NT2/D1 (cell line): ENCODE measurements at regions not wholly inside any gene's neighbourhood (a gene's known extent, or its start where the extent isn't known, plus 50 kb on each side); places are given as distances from the start of the nearest gene placed in this dataset.

ENCODE experiments used
- DNase-seq: peaks from one replicate; pipeline ENCODE4 v3.0.0-alpha.2; 2011; ENCODE audit warnings: low read depth, low spot score
- H3K27me3 ChIP-seq: 2 replicates; pipeline ENCODE4 v1.6.0; 2011; ENCODE audit warnings: mild to moderate bottlenecking; ENCODE audit not compliant: insufficient read length, insufficient read depth
- H3K36me3 ChIP-seq: 2 replicates; pipeline ENCODE4 v1.6.1; 2011; ENCODE audit warnings: mild to moderate bottlenecking, low read length, mixed read lengths; ENCODE audit not compliant: insufficient read depth, insufficient read length
- H3K4me1 ChIP-seq: 2 replicates; pipeline ENCODE4 v1.5.1; 2011; ENCODE audit not compliant: insufficient read depth, insufficient read length
- H3K4me3 ChIP-seq: 2 replicates; pipeline ENCODE4 v1.5.1; 2011; ENCODE audit warnings: low read depth; ENCODE audit not compliant: insufficient read length
- H3K9ac ChIP-seq: 2 replicates; pipeline ENCODE4 v1.6.0; 2011; ENCODE audit warnings: low read depth; ENCODE audit not compliant: insufficient read length
- H3K9me3 ChIP-seq: 2 replicates; pipeline ENCODE4 v1.5.1; 2011; ENCODE audit warnings: mild to moderate bottlenecking, low read length; ENCODE audit not compliant: insufficient read depth
- SUZ12 ChIP-seq: IDR thresholded peaks from 2 replicates; pipeline ENCODE4 v1.6.1; 2011; ENCODE audit not compliant: insufficient read length, insufficient read depth; ENCODE audit errors: extremely low read depth
- YY1 ChIP-seq: IDR thresholded peaks from 2 replicates; pipeline ENCODE4 v1.6.1; 2011; ENCODE audit not compliant: insufficient read length, insufficient read depth
- ZNF274 ChIP-seq: IDR thresholded peaks from 2 replicates; pipeline ENCODE4 v1.6.1; 2011; ENCODE audit warnings: mild to moderate bottlenecking, low read depth, low read length

DNA sequence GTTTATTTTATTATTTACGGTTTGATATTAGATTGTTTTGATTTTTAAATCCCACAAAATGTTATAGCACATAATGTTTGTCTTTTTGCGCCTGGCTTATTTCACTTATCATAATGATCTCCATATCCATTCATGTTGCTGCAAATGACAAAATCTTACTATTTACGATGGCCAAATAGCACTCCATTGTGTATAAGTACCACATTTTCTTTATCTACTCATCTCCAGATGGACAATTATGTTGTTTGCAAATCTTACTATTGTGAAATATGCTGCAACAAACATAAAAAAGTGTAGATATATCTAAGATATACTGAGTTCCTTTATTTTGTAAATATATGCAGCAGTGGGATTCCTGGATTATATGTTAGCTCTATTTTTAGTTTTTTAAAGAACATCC is 1568.3 kb downstream of the AMY1C start:
- Histone ChIP-seq H3K36me3 (no peaks in the 10 kb centered on the region), H3K9me3 (no peaks in the 10 kb centered on the region), H3K4me3 (no peak overlapping the region), H3K9ac (no peak overlapping the region), H3K27me3 (no peaks in the 10 kb centered on the region), H3K4me1 (no peaks in the 10 kb centered on the region)
- no peak for DNase-seq
- TF ChIP-seq SUZ12 (no peak), YY1 (no peak), ZNF274 (no peak)

DNA sequence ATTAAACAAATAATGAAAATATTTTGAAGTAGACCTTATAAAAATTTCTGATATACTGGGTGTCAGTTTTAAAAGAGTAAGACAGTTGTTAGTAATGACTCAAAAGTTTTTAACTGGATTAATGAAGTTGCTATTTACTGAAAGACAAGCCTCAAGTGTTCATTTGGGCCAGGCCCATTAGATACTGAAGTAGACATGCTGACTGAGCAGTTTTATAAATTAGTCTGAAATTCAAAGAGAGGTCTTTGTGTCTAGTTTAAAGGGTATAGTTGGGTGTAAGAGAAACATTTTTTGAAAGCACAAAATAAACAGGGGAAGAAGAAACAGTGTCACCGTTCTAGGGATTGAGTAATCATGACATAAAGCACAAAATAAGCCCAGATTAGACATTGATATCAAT is 1577.2 kb downstream of the AMY1C start:
- no peak overlapping the region for H3K9ac ChIP-seq

DNA sequence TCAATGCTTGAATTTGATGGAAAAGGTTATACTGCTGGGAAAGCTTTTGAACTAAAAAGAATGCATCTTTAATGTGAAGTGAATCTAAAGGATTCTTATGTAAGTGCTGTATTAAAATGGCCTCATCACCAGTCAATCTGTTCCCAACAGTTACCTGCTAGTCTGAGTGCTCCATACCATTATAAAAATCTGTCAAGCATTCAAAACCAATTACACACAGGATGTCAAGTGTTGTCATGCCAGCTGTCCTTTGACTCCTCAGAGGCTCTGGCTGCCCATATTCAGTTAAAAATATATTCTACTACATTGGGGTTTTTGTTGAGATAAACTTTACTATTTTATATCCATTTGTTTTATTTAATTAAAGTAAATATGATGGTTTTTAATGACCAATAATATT is 1587.7 kb downstream of the AMY1C start:
- TF ChIP-seq ZNF274 (no peak), YY1 (no peak), SUZ12 (no peak)
- H3K4me3 ChIP-seq, result no peak overlapping the region
- no peaks in the 10 kb centered on the region for H3K27me3 ChIP-seq
- DNase-seq, result no peak
- no peaks in the 10 kb centered on the region for H3K36me3 ChIP-seq
- no peaks in the 10 kb centered on the region for H3K4me1 ChIP-seq
- no peaks in the 10 kb centered on the region for H3K9me3 ChIP-seq
- H3K9ac ChIP-seq, result no peak overlapping the region

More for the DNA sequence above, 1577.2 kb downstream of the AMY1C start:
- no peaks in the 10 kb centered on the region for H3K9me3 ChIP-seq
- no peak for TF ChIP-seq SUZ12
- TF ChIP-seq YY1, result no peak
- no peak for TF ChIP-seq ZNF274
- no peak overlapping the region for H3K4me3 ChIP-seq
- H3K36me3 ChIP-seq, result no peaks in the 10 kb centered on the region
- no peaks in the 10 kb centered on the region for H3K4me1 ChIP-seq
- H3K27me3 ChIP-seq, result no peaks in the 10 kb centered on the region
- no peak for DNase-seq

DNA sequence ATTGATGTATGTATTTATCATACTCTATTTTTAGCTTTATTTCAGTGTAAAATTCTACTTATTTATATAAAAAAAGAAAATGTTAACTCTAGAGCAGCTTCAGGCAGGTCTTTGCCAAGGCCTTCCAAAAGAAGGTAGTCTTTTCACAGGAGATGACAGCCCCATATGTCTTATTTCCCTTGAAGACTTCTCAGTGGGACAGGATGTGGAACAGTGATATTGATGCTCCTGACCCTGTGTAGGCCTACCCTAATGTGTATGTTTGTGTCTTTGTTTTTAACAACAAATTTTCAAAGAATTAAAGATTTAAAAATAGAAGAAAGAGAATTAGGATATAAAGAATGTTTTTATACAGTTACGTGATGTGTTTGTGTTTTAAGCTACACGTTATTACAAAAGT is 1593.6 kb downstream of the AMY1C start:
- Histone ChIP-seq H3K9me3 (no peaks in the 10 kb centered on the region), H3K4me3 (no peak overlapping the region), H3K27me3 (no peaks in the 10 kb centered on the region), H3K36me3 (no peaks in the 10 kb centered on the region), H3K4me1 (no peaks in the 10 kb centered on the region), H3K9ac (no peak overlapping the region)
- no peak for DNase-seq
- TF ChIP-seq SUZ12, result no peak
- TF ChIP-seq ZNF274, result no peak
- no peak for TF ChIP-seq YY1

DNA sequence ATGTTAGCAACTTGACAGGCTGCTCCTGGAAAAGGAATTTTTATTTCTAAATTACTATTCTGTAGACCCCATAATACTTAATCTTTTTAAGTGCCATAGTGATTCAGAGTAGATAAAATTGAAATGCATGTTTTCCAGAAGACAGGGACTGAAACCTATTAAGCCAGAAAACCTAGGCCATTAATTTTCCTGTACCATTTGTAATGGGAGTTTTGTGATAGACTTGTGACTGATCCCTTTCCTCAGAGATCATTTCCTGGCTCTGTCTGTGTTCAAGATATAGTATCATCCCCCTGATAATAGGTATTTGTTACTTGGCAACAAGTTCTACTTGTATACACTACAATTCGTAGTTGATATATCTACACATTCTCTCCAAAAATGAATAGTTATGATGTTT is 1609.8 kb downstream of the AMY1C start:
- TF ChIP-seq SUZ12, result no peak
- TF ChIP-seq ZNF274, result no peak
- TF ChIP-seq YY1, result no peak

DNA sequence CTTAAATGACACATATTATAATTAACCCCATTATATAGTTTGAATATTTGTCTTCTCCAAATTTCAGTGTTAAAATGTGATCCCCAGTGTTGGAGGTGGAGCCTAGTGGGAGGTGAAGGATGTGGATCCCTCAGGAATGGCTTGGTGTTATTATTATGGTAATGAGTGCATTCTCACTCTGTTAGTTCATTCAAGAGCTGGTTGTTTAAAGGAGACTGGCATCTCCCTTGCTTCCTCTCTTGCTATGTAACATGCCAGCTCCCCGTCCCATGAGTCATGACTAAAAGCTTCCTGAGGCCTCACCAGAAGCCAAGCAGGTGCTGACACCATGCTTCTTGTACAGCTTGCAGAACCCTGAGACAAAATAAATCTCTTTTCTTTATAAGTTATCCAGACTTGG is 1612.7 kb downstream of the AMY1C start:
- Histone ChIP-seq H3K4me1 (no peaks in the 10 kb centered on the region), H3K27me3 (no peaks in the 10 kb centered on the region), H3K36me3 (no peaks in the 10 kb centered on the region), H3K9me3 (peaks cover 18% of the 10 kb centered on the region), H3K9ac (no peak overlapping the region), H3K4me3 (no peak overlapping the region)
- peak; percentile 1 for DNase-seq
- TF ChIP-seq ZNF274 (no peak), YY1 (no peak), SUZ12 (no peak)

More for the DNA sequence above, 1609.8 kb downstream of the AMY1C start:
- Histone ChIP-seq H3K4me1 (no peaks in the 10 kb centered on the region), H3K4me3 (no peak overlapping the region), H3K9me3 (peaks cover 18% of the 10 kb centered on the region), H3K9ac (no peak overlapping the region), H3K36me3 (no peaks in the 10 kb centered on the region), H3K27me3 (no peaks in the 10 kb centered on the region)
- no peak for DNase-seq

DNA sequence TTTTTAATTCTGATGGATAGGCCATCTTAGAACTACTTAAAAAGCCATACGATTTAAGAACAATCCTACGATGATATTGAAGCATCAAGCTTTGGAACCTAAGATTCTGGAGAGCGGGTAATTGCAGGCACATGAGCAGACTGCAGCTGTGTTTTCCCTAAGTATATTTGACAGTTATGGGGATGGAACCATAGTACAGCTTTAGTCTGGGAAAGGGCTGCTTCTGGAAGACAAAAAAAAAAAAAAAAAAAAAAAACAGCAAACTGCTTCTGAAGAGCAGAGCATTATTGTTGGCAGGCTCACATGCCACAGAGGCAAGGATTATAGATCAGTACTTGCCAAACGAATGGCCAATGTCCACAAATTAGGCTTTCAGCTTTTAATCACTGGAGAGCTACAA is 1618.7 kb downstream of the AMY1C start:
- DNase-seq, result no peak
- Histone ChIP-seq H3K4me1 (no peaks in the 10 kb centered on the region), H3K27me3 (no peaks in the 10 kb centered on the region), H3K36me3 (no peaks in the 10 kb centered on the region), H3K9me3 (peaks cover 4% of the 10 kb centered on the region; the same call in 1 of the 2 replicates), H3K4me3 (no peak overlapping the region), H3K9ac (no peak overlapping the region)
- no peak for TF ChIP-seq ZNF274
- no peak for TF ChIP-seq SUZ12
- no peak for TF ChIP-seq YY1

DNA sequence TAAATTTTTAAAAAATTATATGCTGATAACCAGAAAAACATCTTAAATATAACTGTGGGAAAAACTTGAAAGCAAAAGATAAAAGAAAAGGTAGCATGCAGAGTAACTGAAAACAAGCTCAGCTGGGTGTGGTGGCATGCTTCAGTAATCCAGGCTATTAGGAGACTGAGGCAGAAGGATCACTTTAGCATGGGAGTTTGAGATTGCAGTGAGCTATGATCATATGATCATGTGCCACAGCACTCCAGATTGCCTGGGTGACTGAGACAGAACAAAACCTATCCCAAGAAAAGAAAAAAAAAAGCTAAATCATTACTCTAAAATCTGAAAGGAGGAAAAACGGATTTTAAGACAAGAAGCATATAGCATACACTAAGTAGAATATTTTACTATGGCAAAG is 1624.0 kb downstream of the AMY1C start:
- H3K9me3 ChIP-seq, result no peaks in the 10 kb centered on the region
- no peaks in the 10 kb centered on the region for H3K36me3 ChIP-seq
- H3K9ac ChIP-seq, result no peak overlapping the region
- H3K27me3 ChIP-seq, result no peaks in the 10 kb centered on the region
- H3K4me1 ChIP-seq, result no peaks in the 10 kb centered on the region
- H3K4me3 ChIP-seq, result no peak overlapping the region
- no peak for DNase-seq
- no peak for TF ChIP-seq SUZ12
